NCI-H1092 (cell line): ENCODE measurements at regions not wholly inside any gene's neighbourhood (a gene's known extent, or its start where the extent isn't known, plus 50 kb on each side); places are given as distances from the start of the nearest gene placed in this dataset.

Experiments
- DNase-seq: peaks from one replicate; lab custom pipeline; 2025; lab: John Stamatoyannopoulos, UW

DNA sequence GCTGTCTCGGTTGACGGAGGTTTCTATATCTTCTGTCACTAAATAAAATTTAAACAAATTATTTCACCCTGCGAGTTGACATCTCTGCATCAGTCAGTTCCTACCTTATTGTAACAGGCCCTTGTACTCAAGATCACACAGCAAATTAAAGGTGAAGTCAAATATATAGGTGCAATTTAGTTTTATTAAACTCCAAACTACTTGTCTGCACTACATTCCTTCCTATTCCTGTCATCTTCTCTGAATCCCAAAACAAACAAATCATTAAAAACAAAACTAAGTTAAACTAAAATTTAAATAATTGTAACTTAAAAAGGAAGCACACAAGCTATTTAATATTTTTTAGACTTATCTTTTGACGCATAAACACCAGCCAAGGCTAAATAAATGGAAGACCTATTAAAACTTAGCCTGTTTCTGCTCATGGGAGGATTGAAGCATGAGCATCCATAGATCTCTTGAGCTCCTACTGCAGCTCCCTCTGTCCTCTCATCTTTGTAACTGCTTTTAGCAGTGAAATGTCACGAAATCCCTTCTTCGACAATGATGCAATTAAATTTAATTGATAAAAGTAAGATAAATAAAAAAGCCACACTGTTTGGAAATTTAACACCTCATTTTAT, 1152.3 kb upstream of the GJE1 start:
- no peak for DNase-seq

DNA sequence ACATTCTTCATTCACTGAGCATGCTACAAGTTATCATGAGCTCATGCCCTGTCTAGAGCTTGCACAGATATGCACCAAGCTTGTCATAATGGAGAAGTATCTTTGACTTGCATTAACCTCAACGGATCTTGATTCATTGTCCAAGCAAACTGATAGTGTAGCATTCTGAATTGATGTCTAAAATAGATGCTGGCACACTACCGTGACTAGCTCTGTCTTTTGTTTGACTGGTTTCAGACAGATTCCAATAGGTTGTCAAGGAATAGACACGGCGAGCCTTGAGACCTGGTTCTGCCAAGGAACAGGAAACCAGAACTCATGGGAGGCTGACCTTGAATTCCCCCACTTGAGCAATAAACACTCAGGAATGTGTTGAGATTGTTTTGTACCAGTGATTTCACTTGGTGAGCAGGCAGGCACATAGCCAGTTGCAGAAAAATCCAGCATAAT, 1153.1 kb upstream of the GJE1 start:
- no peak for DNase-seq

DNA sequence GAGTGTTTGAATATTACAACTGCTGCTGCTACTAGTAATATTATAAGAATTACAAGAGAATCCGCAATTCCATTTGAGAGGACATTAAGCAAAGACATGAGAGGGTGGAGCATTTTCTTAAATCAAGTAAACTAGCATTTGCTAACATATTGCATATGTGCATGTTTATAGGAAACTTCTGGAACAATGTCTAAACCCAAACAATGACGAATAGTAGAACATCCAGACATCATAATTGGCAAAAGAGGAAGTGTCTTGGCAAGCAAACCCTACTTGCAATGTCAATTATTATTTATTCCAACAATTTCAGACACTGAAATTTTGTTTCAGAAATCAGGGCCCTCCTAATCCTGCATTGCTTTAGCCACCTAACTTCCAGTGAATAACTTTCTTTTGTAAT, 1155.3 kb upstream of the GJE1 start:
- no peak for DNase-seq

DNA sequence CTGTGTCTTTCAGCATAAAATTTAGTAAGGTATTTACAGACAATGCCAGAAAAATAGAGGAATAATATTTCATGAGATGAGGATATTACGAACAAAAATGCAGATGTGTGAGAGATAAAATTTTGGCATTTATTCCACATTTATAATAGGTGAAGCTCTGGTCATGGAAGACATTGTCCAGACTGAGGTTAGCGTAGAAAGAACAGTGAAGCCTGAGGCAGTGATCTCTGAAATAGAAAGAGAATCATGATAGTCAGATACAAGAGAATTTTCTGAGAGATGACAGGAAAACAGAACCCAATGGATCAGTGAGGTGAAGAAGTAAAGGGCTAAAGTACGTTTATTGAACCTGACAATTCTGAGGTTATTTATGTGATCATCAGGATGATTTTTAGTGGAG, 1155.9 kb upstream of the GJE1 start:
- no peak for DNase-seq

DNA sequence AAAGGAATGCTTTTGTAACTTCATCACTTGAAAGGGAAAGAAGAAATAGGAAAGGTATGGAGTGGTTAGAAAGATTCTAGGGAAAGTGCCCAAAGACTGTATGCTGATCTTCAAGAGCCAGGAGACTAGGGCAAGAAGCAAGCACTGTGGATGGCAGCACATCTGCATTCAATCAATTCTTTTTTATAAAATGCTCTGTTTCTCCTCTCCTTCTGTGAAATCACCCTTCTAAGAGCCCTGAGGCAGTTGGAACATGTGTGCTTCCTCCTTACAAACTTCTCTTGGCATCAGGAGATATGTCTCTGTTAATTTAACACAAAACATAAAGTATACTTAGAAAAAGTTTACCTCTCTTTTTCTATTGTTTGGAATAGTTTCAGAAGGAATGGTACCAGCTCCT, 1162.2 kb upstream of the GJE1 start:
- no peak for DNase-seq

DNA sequence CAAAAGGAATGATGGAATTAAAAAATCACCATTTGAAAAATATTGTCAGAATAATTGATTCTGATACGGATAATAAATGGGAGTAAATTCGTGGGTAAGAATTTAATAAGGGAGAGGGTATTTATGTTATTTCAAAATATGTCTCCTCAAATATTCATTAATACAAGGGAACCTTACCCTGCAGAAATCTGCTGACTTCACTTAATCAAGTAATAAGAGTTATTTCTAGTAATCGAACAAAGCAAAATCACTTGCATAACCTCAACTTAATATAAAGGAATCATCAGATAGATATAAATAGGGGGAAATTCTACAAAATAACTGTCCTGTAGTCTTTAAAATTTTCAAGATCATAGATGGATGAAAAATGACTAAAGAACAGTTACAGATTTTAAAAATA, 1164.7 kb upstream of the GJE1 start:
- DNase-seq: no peak

DNA sequence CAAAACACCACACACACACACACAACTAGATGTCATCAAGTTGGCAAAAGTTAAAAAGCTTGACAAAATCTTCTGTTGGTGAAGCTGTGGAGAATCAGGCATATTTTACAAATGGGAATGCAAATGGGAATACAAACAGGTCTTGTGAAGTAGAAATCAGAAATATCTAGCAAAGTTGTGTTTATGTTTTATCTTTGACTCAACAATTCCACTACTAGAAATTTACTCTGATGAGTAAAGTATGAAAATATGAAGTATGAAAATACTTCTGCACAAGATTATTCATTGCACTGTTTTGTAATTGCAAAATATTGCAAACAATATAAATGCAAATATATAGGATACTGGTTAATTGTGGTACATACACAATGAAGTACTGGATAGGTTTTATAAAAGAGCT, 1166.0 kb upstream of the GJE1 start:
- no peak for DNase-seq

DNA sequence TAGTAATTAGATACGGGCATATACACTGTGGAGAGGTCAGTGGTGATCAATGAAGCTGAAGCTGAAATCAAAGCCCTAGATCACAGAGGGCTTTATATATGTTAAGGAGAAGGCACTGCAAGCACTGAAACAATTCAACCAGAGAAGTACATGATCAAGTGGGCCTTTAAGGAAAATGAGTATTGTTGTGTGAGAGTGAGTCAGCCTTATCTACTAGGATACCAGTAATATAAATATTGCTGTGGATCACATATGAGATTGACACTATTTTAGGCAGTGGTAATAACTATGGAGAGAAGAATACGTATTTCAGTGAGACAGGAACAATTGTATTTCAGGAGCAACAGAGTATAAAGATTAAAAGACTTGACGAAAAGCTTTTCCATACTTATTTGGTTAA, 1172.2 kb upstream of the GJE1 start:
- no peak for DNase-seq

DNA sequence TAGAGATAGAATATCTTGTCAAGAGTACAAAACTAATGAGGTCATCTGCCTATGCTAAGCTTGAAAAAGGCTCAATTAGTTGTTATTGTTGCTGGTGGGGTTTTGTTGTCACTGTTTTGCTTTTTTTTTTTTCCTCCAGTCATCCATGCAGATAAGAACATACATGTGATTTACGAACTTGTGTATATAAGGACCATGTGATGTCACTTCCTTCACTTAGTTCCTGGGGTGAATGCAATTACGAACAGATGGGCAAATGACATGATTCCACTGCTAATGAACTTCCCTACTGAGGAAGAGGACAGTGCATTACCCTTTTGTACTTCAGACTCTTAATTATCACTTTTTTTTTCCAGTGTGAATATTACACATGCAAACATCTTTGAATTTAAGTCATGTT, 1175.3 kb upstream of the GJE1 start:
- peak; percentile 43 for DNase-seq

DNA sequence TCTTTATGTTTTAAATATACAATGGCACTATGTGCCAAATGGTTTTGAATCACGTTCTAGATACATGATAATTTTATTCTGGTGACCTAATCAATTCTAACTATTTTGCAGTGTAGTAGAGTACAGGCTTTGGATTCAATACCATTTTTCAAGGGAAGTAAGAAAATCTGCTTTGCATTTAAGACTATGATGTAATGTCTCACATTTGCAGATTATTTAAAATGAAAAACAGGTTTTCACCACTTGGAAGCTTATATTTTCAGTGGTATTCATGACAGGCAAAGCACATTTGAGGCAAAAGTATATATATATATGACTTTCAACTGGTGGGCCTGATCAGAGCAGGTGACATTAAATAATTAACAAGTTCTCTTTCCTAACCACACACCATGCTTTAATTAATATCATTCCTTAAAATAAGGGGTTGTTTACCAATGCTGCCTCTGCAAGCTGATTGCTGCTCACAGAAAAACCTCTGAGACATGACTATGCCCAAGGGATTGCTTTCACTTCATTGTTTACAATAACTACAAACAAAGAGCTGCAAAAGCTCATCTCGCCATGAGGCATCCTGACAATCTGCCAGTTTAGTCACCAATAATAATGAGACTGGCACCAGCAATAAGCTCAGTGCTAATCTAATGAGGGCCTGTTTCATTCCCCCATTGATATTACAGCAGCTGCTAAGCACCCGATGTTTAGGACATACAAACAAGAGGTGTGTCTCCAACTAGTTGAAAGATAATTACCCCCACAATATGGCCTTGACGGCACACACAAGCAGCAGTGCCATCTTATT, 1176.0 kb upstream of the GJE1 start:
- DNase-seq: peak; percentile 64

DNA sequence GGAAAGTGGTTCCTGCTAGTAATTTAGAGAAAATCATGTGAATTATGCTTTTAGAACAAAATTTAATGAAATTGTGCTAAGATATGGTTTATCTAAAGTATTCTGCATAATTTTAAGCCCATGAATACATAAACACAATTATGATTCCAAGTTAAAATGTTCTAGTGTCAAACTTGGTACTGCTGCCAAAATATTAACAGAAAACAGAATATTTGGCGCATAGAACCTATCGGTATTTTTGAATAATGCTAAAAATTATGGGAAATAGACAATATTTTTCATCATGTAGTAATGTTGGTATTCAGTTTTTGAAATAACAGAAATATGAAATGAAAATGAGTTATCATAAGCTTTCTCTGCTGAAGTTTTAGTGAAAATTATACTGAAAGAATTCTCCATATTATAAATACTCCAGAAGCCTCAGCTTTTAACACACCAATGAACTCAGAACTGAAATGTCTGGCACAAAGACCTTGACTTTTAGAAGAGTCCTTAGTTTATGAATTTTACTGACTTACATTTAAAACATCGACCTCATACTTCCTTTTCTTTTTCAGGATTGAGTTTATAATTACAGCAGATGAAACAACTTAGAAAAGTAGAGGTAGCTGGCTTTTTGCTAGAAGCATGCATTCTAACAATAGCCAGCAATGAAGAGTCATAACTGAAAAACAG, 1192.3 kb upstream of the GJE1 start:
- DNase-seq: no peak

DNA sequence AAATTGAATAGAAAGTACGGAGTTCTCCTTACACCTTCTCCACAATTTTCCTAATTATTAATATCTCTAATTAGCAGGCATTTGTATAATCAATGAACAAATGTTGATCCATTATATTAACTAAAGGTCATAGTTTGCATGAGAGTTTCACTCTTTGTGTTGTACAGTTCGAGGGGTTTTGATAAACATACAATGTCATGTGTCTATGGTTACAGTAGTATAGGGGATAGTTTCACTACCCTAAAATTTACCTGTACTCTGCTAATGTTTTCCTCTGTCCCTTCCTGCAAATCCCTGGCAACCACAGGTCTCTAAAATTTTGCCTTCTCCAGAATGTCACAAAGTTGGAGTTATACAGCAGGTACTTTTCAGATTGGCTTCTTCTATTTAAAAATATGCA, 1199.8 kb upstream of the GJE1 start:
- DNase-seq: no peak

DNA sequence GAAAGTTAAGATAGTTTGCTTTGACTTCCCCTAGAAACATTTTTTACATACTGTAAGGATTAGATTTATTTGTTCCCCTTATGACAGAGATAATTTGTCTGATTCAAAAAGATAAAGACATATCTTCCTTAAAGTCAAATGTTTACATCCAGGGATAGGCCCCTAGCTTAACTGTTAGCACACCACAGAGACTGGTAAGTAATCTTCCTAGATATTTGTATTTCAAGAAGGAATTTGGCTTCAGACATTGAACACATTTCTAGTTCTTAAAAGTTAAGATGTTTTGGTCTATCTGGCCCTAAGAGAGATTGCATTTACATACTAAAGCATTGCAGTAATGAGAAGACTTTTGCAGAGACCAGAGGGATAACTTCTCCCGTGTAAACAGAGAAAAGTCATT, 1201.1 kb upstream of the GJE1 start:
- DNase-seq: no peak

DNA sequence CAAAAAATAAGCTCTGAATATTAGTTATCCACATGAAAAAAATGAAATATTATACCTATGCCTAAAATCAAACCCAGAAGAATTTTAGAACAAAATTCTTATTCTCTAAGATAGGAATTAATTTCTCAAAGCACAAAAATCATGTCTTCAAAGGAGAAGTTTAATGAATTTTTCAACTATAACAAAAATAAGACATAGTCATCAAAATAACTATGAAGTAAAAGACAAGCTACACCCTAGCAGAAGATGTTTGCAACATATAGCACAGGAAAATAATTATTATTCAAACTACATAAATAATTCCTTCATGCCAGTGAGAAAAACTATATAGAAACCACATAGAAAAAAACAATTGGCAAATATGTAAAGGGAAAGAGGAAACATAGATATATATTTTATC, 1203.6 kb upstream of the GJE1 start:
- no peak for DNase-seq

DNA sequence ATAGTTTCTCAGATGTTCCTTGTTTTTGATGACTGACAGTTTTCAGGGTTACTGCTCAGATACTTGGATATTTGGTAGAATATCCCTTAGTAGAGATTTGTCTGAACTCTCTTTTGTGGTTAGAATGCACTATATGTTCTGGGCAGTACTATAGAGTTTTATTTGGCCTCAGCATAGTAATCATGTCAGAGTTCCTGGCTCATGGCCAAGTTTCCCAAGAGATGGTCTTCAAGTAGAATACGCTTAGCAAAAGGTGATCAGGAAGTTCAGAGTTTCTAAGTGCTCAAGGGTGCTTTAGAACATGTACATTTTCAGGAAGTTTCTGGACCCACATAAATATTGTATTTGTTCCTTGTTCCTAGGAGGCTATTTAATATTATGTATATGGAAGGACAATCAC, 1209.7 kb upstream of the GJE1 start:
- DNase-seq: no peak

DNA sequence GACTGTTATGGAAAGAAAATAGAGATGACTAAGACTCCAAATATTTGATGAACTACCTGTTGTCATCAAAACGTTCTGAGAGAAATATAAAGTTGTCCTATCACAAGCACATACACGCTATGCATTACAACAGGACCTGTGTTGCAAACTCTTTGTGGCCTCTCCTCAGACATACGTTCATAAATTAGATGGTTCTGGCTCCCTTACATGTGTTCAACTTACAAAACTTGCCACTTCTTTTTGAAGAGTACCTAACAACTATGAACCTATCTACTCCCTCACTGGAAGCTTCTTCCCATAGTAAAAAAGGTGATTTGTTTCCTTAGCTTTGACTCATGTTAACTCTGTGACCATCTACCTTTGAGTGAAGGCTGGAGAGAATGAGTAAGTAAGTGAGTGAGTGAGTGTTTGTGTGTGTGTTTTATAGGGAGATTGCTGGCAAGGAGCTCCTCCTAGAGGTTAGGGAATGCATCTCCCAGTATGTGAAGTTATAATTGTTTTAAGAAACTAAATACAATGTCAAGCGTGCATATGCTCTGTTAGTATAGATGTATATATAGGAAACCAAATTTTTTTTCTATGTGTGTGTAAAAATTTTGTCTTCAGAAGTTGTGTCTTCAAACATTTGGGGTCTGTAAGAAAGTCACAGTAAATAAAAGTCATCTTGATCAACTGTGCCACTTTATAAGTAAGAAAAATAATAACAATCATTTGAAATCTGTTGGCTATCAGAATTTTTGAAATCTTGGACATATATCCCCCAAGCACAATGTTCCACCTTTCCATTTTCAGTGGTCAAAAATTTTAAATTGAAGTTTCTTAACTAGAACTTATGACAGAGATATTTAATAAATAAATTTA, 1211.1 kb upstream of the GJE1 start:
- no peak for DNase-seq

DNA sequence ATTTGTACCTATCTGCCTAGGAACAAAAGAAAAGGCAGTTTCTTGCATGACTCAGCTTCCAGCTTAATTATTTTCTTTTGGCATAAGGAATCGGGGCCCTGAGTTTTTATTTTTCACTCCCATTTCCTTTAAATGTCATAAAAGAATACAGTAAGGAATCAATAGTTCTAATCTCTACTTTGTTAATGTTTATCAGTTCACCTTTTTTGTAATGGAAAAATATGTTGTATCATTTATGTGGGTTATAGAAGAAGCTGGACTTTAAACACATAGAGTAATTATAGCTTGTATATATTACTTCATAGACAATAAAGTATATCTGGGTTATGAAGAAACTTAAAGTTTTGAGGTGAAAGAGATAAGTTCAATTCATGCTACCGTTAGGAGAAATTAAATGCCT, 1214.8 kb upstream of the GJE1 start:
- DNase-seq: no peak

DNA sequence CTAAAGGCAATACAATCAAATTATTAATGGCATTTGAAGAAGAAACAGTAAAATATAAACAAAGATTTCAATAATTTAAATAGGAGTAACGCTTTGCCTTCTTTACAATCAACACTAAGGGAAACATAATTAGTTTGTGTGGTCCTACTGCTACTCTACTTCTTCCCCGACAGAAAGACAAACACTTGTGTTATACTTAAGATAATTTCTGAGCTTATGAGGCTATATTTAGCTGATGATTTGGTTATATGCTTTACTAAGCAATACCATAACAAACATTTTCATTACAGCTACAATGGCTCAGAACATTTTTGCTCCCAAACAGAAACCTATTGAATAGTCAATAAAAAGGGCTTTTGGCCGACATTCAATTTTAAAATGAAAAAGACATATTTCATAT, 1217.2 kb upstream of the GJE1 start:
- DNase-seq: peak; percentile 42

DNA sequence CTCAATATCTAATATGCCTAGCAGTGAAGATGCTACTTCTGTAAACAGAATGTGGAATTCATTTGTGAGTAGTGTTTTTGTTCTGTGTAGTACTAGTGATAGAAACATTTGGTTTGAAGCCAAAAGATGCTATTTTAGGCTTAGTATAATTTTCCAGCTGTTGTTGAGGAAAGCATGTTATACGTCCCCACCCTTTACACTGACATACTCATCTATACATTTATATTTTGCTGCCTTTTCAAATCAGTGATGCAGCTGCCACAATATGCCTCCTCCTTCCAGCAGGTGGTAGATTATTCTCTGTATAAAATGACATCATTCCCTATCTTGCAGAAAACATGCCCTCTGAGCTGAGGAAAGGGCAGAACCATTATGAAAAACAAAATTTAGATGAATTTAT, 1217.6 kb upstream of the GJE1 start:
- DNase-seq: peak; percentile 14

DNA sequence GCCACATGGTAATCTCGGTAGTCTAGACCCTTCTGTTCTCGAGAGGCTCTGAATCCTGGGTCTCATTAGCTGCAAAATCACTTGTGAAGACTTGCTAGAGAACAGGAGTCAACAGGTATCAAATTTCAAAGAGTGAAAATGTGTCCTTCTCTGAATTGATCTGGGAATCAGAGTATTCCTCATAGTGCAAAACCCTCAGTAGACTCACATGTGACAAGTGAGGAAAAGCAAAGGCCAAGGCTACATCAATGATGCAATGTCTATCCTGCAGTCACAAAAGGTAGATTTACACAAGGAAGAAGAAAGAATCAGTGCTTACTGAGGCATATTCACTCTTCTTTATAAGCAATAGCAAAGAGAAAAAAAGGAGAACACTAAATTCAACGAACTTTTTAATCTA, 1220.0 kb upstream of the GJE1 start:
- DNase-seq: no peak

DNA sequence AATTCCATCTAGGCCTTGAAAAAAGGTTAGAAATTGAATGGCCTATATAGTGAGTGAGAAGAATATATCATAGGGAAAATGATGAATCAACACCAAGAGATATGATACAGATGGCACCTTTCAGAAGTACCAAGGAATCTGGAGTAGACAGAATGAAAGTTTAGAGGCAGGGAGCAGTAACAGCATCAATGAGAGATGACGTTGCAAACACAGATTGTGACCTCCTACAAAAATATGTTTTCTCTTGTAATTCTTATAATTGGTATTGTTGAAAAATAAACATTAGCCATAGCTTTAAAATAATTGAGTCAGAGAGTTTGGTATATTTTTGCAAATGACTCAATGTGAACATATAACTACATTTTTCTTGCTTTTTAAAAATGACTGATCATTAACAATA, 1223.1 kb upstream of the GJE1 start:
- DNase-seq: no peak

DNA sequence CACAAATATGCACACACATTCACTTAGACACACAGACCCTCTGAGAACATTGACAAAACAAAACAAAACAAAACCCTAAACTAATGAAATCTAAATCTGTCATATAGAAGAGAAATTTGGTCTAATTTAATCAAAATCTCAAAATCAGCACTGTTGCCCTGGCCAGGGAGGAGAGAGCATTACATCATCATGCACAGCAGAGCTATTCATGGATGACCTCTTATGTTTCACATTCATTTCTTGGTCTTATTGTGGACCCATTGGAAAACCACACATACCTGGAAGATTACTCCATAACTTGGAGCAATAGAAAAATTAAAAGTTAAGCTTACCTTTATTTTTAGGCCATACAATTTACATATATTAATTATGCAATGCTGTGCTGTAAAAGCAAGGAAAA, 1223.6 kb upstream of the GJE1 start:
- DNase-seq: no peak
